Tibial artery (tissue), 4 donors: ENCODE measurements at regions not wholly inside any gene's neighbourhood (a gene's known extent, or its start where the extent isn't known, plus 50 kb on each side); places are given as distances from the start of the nearest gene placed in this dataset.

Experiments used
- DNase-seq, 2 donors: peaks; one replicate each; pipeline ENCODE4 v3.0.0-alpha.2; 2019
- H3K27ac ChIP-seq, 2 donors: fragments of 200-600 bp; sonication (generic) in 1 of 2; 1 replicate in 1 of 2; 2 replicates in 1 of 2; pipeline ENCODE4 v1.5.1; 2018 to 2019; ENCODE audit warnings: mild to moderate bottlenecking in 1 of 2
- H3K27me3 ChIP-seq, 2 donors: fragments of 200-600 bp; sonication (generic) in 1 of 2; one replicate each; pipeline versions ENCODE4 v1.5.1 to v1.6.0; 2016 to 2019
- H3K36me3 ChIP-seq, 3 donors: fragments of 200-600 bp; sonication (generic) in 2 of 3; one replicate each; pipeline ENCODE4 v1.5.1; 2016 to 2019; ENCODE audit warnings: mild to moderate bottlenecking in 2 of 3
- H3K4me1 ChIP-seq, 4 donors: fragments of 200-600 bp; sonication (generic) in 2 of 4; 1 replicate in 3 of 4; 2 replicates in 1 of 4; pipeline ENCODE4 v1.5.1; 2016 to 2019
- H3K4me3 ChIP-seq, 2 donors: fragments of 200-600 bp; sonication (generic) in 1 of 2; 1 replicate in 1 of 2; 2 replicates in 1 of 2; pipeline ENCODE4 v1.5.1; 2018 to 2019; ENCODE audit warnings: mild to moderate bottlenecking in 2 of 2
- H3K9me3 ChIP-seq, 3 donors: fragments of 200-600 bp; sonication (generic) in 1 of 3; one replicate each; pipeline ENCODE4 v1.5.1; 2016 to 2019
- intact Hi-C: fragments of 100-400 bp; cut with DNase I; formaldehyde crosslinking; loops from one replicate; pipeline ENCODE4 v1.15.0; 2023; ENCODE audit warnings: low total_unique reads
- TF ChIP-seq, protein P1 (sequence below), 2 experiments: fragments of 200-600 bp in 1 of 2; fragments of 450-650 bp in 1 of 2; IDR thresholded peaks; one replicate each; pipeline ENCODE4 v1.5.1; 2017 to 2019; ENCODE audit warnings: antibody characterized with exemption in 2 of 2, mild to moderate bottlenecking in 1 of 2, moderate library complexity in 1 of 2

DNA sequence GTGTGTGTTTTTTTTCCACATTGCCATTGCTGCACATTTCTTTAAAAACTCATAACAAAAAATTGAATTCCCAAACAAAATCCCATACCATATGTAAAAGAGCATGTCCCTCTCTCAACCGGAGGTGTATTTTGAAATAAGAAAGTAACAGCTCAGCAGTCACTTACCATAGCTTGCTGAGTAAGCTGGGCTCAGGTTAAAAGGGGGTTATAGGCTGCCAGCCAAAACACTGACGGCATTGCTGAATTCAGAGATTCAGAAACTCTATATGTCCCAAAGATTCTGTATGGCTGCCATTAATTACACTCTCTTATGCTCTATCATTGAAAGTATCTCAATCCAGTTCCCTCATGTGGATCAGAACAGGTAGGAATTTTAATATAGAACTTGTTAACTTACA is 276.0 kb downstream of the FOXG1 start:
- TF ChIP-seq, protein P1, sequence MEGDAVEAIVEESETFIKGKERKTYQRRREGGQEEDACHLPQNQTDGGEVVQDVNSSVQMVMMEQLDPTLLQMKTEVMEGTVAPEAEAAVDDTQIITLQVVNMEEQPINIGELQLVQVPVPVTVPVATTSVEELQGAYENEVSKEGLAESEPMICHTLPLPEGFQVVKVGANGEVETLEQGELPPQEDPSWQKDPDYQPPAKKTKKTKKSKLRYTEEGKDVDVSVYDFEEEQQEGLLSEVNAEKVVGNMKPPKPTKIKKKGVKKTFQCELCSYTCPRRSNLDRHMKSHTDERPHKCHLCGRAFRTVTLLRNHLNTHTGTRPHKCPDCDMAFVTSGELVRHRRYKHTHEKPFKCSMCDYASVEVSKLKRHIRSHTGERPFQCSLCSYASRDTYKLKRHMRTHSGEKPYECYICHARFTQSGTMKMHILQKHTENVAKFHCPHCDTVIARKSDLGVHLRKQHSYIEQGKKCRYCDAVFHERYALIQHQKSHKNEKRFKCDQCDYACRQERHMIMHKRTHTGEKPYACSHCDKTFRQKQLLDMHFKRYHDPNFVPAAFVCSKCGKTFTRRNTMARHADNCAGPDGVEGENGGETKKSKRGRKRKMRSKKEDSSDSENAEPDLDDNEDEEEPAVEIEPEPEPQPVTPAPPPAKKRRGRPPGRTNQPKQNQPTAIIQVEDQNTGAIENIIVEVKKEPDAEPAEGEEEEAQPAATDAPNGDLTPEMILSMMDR (IDR thresholded peaks at IDR 0.05), result no peak
- intact Hi-C loops, result no loop called here

DNA sequence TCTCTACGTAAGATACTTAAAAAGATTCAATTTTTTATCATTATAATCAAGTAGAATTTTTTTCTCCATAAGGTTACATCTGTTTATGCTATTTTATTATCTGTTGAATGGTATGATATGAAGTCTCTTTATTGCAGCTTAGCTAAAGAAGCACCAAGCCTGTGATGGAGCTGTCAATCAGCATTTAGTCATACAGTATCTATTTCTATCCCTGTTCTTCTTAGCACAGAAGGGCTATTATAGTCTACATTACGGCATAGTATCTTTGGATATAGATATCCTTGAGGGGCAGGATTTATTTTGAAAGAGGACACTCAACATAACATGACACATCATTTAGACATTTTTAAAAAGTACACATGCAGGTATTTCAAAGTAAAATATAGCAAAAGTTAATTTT is 277.1 kb downstream of the FOXG1 start:
- TF ChIP-seq, protein P1 (IDR thresholded peaks at IDR 0.05), result no peak

More for the DNA sequence above, 276.0 kb downstream of the FOXG1 start:
- H3K27ac ChIP-seq, result no peak overlapping the region
- H3K36me3 ChIP-seq, result no peaks in the 10 kb centered on the region
- no peaks in the 10 kb centered on the region for H3K27me3 ChIP-seq
- no peaks in the 10 kb centered on the region for H3K9me3 ChIP-seq
- H3K4me1 ChIP-seq, result no peaks in the 10 kb centered on the region
- no peak overlapping the region for H3K4me3 ChIP-seq
- DNase-seq, result no peak

DNA sequence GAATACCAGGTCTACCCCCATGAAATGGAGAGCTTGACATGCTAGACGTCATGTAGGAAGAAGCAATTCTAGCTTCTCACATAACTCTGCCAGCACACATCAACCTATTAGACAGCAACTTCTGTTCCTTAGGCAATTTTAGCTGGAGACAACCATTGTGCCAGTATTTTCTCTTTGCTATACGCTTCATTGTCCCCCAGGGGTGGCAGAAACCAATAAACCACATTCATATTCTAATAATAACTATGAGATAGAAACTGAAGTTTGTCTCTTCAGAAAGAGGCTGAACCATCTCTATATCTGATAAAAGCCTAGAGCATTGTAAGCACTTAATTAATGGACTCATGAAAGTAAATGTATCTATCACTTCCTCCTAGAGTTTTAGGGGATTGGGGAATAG is 278.6 kb downstream of the FOXG1 start:
- Histone ChIP-seq H3K27me3 (no peaks in the 10 kb centered on the region), H3K36me3 (no peaks in the 10 kb centered on the region), H3K4me3 (no peak overlapping the region), H3K9me3 (no peaks in the 10 kb centered on the region), H3K4me1 (no peaks in the 10 kb centered on the region), H3K27ac (no peak overlapping the region)
- TF ChIP-seq, protein P1 (IDR thresholded peaks at IDR 0.05), result no peak
- intact Hi-C loops, result no loop called here
- DNase-seq, result no peak

More for the DNA sequence above, 277.1 kb downstream of the FOXG1 start:
- Histone ChIP-seq H3K36me3 (no peaks in the 10 kb centered on the region), H3K27me3 (no peaks in the 10 kb centered on the region), H3K9me3 (no peaks in the 10 kb centered on the region), H3K27ac (no peak overlapping the region), H3K4me1 (no peaks in the 10 kb centered on the region), H3K4me3 (no peak overlapping the region)
- intact Hi-C loops, result no loop called here
- no peak for DNase-seq

DNA sequence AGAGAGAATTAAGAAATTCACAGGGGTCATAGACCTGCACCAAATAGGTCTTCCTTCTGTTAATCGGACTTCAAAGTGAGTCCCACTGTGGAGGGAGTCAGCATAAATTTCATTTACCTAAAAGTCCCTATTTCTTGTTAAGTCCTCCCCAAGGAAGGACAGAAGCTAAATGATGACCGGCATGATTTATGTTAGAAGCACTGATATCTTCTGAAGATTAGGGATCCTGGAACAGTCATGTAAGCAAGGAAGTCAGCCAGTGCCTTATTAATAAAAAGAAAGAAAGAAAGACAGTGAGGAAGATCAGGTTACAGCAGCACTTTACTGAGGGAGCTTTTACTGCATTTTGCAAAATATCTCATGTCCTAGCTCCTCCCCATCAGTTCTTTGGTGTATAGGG is 287.5 kb downstream of the FOXG1 start:
- H3K27me3 ChIP-seq, result no peaks in the 10 kb centered on the region
- TF ChIP-seq, protein P1 (IDR thresholded peaks at IDR 0.05), result no peak
- no peak for DNase-seq
- no peak overlapping the region for H3K27ac ChIP-seq
- no peaks in the 10 kb centered on the region for H3K36me3 ChIP-seq
- H3K4me1 ChIP-seq, result no peaks in the 10 kb centered on the region
- peaks cover 0 to 7% (median 4%) of the 10 kb centered on the region in 3 donors for H3K9me3 ChIP-seq
- intact Hi-C loops, result no loop called here
- no peak overlapping the region for H3K4me3 ChIP-seq

DNA sequence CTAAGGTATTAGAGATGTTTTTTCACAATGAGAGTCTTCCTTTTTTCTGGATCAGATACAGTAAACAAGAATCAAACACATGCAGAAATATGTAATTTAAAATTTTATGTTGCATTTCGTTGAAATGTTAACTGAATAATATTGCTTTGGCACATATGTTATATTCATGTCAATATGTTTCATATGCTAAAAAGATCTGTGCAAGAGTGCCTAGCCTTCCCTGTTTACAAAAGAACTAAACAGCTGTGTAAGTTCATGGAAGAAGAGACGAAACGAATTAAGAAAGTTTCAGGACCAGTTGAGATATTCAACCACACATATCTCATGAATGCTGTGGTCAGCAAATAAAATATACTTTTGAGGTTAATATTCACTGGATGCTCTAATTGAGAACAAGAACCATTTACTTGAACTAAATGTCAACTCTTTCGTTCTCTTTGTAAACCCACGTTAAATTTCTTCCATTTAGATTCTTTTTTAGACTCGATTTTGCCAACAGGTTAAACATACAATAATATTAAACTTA is 289.5 kb downstream of the FOXG1 start:
- H3K27me3 ChIP-seq, result no peaks in the 10 kb centered on the region
- TF ChIP-seq, protein P1 (IDR thresholded peaks at IDR 0.05), result no peak
- no peaks in the 10 kb centered on the region for H3K4me1 ChIP-seq
- intact Hi-C loops, result no loop called here
- no peak for DNase-seq
- no peak overlapping the region for H3K4me3 ChIP-seq
- H3K36me3 ChIP-seq, result no peaks in the 10 kb centered on the region
- H3K27ac ChIP-seq, result no peak overlapping the region
- no peaks in the 10 kb centered on the region for H3K9me3 ChIP-seq

DNA sequence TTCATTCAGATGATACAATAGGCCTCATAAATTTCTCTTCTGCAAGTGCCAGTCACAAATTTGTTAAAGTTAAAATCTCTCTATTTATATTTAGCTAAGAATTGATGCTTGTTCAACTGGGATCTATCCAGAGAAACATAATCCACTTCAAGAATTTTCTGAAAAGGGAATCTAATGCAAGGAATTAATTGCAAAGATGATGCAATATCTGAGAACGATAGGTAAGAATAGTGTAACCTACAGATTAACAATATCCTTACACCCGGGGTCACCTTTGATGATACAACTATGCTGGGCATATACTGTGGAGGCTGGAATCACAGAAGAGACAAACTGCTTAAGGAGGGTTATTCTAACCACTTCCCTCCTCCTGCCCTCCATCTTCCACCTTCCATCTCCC is 295.1 kb downstream of the FOXG1 start:
- no peak for DNase-seq
- H3K9me3 ChIP-seq, result no peaks in the 10 kb centered on the region

More for the DNA sequence above, 295.1 kb downstream of the FOXG1 start:
- TF ChIP-seq, protein P1 (IDR thresholded peaks at IDR 0.05), result no peak
- Histone ChIP-seq H3K27ac (no peak overlapping the region), H3K4me1 (no peaks in the 10 kb centered on the region), H3K27me3 (no peaks in the 10 kb centered on the region), H3K4me3 (no peak overlapping the region), H3K36me3 (no peaks in the 10 kb centered on the region)
- intact Hi-C loops, result no loop called here
